ENCODE measurements at regions not wholly inside any gene's neighbourhood (a gene's known extent, or its start where the extent isn't known, plus 50 kb on each side); places are given as distances from the start of the nearest gene placed in this dataset.

- peaks cover 6% of the 10 kb centered on the region for H3K27me3 Mint-ChIP-seq (ENCODE audit: unreplicated experiment)
- no peaks in the 10 kb centered on the region for H3K4me1 Mint-ChIP-seq (ENCODE audit: low read depth, unreplicated experiment)
- H3K27ac Mint-ChIP-seq (ENCODE audit: unreplicated experiment): no peak overlapping the region
- DNase-seq: no peak
- no peak overlapping the region for H3K4me3 Mint-ChIP-seq (ENCODE audit: unreplicated experiment)
- peaks cover 13% of the 10 kb centered on the region for H3K9me3 Mint-ChIP-seq (ENCODE audit: unreplicated experiment)
- TF ChIP-seq CTCF (IDR thresholded peaks at IDR 0.05; ENCODE audit: partially characterized antibody, unreplicated experiment): no peak
- peaks cover 26% of the 10 kb centered on the region for H3K36me3 Mint-ChIP-seq (ENCODE audit: unreplicated experiment)
These were observed 205.6 kb downstream of the FRK start for GRCh38 chr6:115854866-115855665.

GRCh38 chr6:115847671-115848070 is 213.0 kb downstream of the FRK start:
- no peak overlapping the region for H3K27ac Mint-ChIP-seq (ENCODE audit: unreplicated experiment)

GRCh38 chr6:115843945-115844344 is 216.7 kb downstream of the FRK start:
- no peak overlapping the region for H3K4me3 Mint-ChIP-seq (ENCODE audit: unreplicated experiment)
- TF ChIP-seq CTCF (IDR thresholded peaks at IDR 0.05; ENCODE audit: partially characterized antibody, unreplicated experiment): no peak
- H3K36me3 Mint-ChIP-seq (ENCODE audit: unreplicated experiment): no peaks in the 10 kb centered on the region
- H3K27me3 Mint-ChIP-seq (ENCODE audit: unreplicated experiment): no peaks in the 10 kb centered on the region
- DNase-seq: no peak
- no peaks in the 10 kb centered on the region for H3K9me3 Mint-ChIP-seq (ENCODE audit: unreplicated experiment)
- H3K4me1 Mint-ChIP-seq (ENCODE audit: low read depth, unreplicated experiment): no peaks in the 10 kb centered on the region
- H3K27ac Mint-ChIP-seq (ENCODE audit: unreplicated experiment): no peak overlapping the region

More at GRCh38 chr6:115847671-115848070, 213.0 kb downstream of the FRK start:
- no peak for DNase-seq
- Mint-ChIP-seq H3K27me3 (ENCODE audit: unreplicated experiment) (no peaks in the 10 kb centered on the region), H3K4me1 (ENCODE audit: low read depth, unreplicated experiment) (no peaks in the 10 kb centered on the region), H3K9me3 (ENCODE audit: unreplicated experiment) (no peaks in the 10 kb centered on the region), H3K4me3 (ENCODE audit: unreplicated experiment) (no peak overlapping the region), H3K36me3 (ENCODE audit: unreplicated experiment) (no peaks in the 10 kb centered on the region)
- TF ChIP-seq CTCF (IDR thresholded peaks at IDR 0.05; ENCODE audit: partially characterized antibody, unreplicated experiment): no peak

GRCh38 chr6:115842338-115842737 is 218.4 kb downstream of the FRK start:
- Mint-ChIP-seq H3K27ac (ENCODE audit: unreplicated experiment) (no peak overlapping the region), H3K4me1 (ENCODE audit: low read depth, unreplicated experiment) (no peaks in the 10 kb centered on the region), H3K9me3 (ENCODE audit: unreplicated experiment) (no peaks in the 10 kb centered on the region), H3K27me3 (ENCODE audit: unreplicated experiment) (no peaks in the 10 kb centered on the region), H3K4me3 (ENCODE audit: unreplicated experiment) (no peak overlapping the region), H3K36me3 (ENCODE audit: unreplicated experiment) (no peaks in the 10 kb centered on the region)
- no peak for TF ChIP-seq CTCF (IDR thresholded peaks at IDR 0.05; ENCODE audit: partially characterized antibody, unreplicated experiment)
- DNase-seq: no peak

- H3K9me3 Mint-ChIP-seq (ENCODE audit: unreplicated experiment): peaks cover 8% of the 10 kb centered on the region
These were observed 221.0 kb downstream of the FRK start for GRCh38 chr6:115839583-115840181.

More at GRCh38 chr6:115839583-115840181, 221.0 kb downstream of the FRK start:
- Mint-ChIP-seq H3K27me3 (ENCODE audit: unreplicated experiment) (no peaks in the 10 kb centered on the region), H3K4me1 (ENCODE audit: low read depth, unreplicated experiment) (no peaks in the 10 kb centered on the region), H3K36me3 (ENCODE audit: unreplicated experiment) (peaks cover 10% of the 10 kb centered on the region), H3K27ac (ENCODE audit: unreplicated experiment) (no peak overlapping the region), H3K4me3 (ENCODE audit: unreplicated experiment) (no peak overlapping the region)
- no peak for TF ChIP-seq CTCF (IDR thresholded peaks at IDR 0.05; ENCODE audit: partially characterized antibody, unreplicated experiment)
- DNase-seq: no peak
